HG03521 (cell line): ENCODE measurements at regions not wholly inside any gene's neighbourhood (a gene's known extent, or its start where the extent isn't known, plus 50 kb on each side); places are given as distances from the start of the nearest gene placed in this dataset.
"Not testable (repeated sequence)": the region's sequence is repeated elsewhere in the genome, so short reads cannot be mapped to it uniquely, and the experiment has no call there.

Source experiments
- ATAC-seq: cut with Tn5 transposase; IDR thresholded peaks from one replicate; pipeline ENCODE4 v1.9.1; 2021; ENCODE audit warnings: mild to moderate bottlenecking, moderate library complexity; ENCODE audit not compliant: unreplicated experiment

DNA sequence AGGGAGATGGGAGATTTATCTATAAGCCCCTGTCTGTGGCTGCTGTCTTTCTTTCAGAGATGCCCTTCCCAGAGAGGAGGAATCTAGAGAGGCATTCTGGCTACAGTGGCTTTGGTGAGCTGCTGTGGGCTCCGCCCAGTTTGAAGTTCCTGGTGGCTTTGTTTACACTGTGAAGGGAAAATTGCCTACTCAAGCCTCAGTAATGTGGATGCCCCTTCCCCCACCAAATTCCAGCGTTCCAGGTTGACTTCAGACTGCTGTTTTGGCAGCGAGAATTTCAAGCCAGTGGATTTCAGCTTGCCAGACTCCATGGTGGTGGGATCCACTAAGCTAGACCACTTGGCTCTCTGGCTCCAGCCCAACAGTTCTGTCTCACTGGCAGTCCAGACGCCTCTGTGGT, 951.6 kb downstream of the CCSER2 start:
- no peak for ATAC-seq

GRCh38 chr10:85284778-85285770, 956.7 kb downstream of the CCSER2 start:
- no peak for ATAC-seq

- ATAC-seq, result no peak
Measured at GRCh38 chr10:85293483-85293882, 965.1 kb downstream of the CCSER2 start.

- no peak for ATAC-seq
Measured at GRCh38 chr10:85311613-85312337, 983.4 kb downstream of the CCSER2 start.

DNA sequence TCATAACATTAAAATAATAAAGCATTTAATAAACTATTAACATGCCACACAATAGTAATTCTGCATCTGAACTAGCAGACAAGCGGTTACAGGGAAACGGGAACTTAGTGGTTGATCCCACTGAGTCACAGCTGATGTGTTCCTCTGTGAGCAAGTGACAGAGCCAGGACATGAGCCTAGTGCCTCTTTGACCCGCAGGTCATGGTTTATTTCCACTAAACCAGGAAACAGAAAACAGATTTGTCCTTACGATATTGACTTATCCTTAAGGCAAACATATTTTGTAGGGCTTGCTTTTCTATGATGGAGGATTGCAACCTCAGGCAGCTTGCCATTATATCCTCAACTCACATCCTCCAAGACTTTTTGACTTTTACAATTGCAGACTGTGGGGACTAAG, 987.3 kb downstream of the CCSER2 start:
- no peak for ATAC-seq

DNA sequence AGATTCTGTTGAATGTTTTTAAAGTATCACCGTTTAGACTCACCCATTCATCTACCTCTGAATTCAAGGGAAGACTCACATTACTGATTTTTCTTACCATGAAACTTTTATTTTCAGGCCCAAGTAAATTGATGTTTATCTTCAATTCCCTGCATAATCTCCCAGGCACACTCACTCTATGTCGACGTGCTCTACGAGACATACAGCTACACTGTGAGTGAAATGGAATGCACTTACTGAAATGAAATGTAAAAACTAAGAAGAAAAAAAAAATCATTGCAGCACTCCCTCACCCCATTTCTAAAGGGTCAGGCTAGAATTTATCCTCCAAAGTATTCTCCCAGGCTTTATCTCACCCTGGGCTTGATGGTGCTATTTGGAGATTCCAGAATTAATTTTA, 987.9 kb downstream of the CCSER2 start:
- no peak for ATAC-seq

- no peak for ATAC-seq
Measured at GRCh38 chr10:85317827-85318226, 989.4 kb downstream of the CCSER2 start.

DNA sequence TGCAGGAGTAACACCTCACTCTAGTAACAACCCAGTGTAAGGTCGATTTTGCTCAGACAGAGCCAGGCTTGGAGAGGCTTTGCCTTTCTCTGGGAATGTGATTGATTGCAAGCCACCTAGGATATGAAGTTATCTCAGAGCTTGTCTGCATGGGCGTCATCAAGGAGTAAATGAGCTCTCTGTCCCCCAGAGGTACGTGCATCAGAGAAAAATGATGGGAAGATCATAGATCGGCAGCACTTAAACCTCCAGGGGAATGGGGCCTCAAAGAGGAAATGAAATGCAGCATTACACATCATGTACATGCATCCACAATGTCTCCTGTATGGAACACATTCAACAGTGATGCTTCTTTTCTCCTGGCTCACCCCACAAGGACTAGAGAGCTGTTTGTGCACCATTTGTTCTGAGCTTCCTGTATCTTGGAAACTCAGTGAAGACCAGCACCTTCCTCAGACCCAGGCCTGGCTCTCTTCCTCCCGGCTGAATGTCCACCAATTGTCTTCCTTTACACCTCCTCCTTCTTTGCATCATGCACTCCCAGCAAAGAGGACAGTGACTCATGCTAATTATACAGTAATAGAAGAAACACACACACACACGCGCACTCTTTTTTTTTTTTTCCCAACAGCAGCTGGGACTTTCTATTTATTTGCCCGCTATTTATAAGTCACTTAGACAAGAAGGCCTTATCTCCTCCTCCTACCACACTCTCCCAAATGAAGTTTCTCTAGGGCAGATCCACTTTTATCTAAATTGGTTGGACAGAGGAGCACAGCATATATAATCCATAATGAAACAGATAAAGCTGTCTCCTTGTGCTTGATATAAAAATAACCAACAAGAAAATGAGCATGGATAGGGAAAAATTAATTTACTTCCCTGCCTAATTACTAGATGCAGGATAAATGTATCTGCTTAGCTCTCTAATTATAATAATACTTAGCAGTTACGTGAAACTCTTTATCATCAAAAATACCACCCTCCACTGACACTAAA, 990.7 kb downstream of the CCSER2 start:
- no peak for ATAC-seq

GRCh38 chr10:85319826-85320225, 991.4 kb downstream of the CCSER2 start:
- ATAC-seq, result no peak

- no peak for ATAC-seq
Measured at GRCh38 chr10:85333594-85333993, 1005.2 kb downstream of the CCSER2 start.

- no peak for ATAC-seq
Measured at GRCh38 chr10:85362401-85362800, 1004.2 kb downstream of the GRID1 start.

DNA sequence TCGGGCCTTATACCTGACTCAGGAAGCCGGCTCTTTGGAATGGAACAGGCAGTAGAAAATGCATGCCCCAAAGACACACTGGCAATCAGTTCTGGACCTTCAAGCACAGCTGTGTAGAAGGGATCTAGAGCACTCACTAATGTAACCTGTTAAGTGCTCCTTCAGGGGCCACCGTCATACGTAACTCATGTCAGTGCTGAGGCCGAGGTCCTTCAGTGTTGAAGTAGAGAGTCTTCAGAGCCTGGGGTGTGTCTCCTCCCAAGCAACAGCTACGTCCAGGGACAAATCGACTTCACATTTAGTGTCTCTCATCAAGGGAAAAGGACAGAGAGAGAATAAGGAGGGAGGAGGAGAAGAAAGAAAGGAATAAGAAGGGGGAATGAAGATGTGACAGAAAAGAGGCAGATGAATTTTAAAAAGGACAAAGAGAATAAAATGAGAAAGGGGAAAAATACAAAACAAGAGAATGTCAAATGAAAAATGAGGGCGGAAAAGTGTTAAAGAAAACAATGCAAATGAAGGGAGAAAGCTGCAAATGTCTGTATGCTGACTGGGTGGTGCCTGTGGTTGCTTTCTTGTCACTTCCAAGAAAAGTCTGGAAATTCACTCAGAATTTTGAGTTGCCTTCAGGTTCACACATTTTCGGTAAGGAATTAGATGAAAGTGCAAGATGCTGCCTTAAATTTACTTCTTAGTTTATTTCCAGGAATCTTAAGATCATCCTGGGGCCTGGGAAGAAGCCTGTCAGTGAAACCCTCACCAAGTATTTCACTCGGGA, 989.4 kb downstream of the GRID1 start:
- ATAC-seq, result no peak

- no peak for ATAC-seq
Measured at GRCh38 chr10:85379338-85379737, 987.3 kb downstream of the GRID1 start.

DNA sequence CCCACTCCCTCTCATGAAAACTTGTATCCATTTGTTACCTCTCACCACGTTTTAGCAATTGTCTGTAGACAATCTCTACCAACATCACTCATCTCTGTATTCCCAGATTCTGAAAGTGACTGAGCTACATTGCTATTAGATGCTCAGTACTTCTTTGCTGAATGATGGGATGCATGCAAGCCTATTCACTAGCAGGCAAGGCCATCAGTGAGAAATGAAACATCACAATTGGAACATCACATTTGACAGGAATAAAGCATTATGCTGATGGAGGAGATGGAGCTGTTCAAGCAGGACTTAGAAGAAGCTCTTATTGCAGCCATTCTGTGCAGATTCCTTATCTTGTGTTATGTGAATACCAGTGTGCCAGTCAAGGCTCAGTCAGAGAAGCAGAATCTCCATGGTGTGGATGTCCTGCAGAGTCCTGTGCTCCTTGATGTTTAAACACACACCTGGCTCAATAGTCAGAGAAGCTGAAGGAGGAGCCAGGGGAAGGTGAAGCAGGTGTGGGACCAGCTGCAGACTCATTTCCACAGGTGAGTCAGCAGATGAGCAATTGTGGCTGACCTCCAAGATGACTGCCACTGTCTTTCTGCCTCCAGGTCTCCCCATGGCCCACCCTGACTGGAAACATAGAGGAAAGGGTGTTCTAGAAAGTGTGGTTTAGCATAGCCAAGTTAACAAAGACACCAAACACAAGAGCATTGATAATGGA, 965.5 kb downstream of the GRID1 start:
- no peak for ATAC-seq

DNA sequence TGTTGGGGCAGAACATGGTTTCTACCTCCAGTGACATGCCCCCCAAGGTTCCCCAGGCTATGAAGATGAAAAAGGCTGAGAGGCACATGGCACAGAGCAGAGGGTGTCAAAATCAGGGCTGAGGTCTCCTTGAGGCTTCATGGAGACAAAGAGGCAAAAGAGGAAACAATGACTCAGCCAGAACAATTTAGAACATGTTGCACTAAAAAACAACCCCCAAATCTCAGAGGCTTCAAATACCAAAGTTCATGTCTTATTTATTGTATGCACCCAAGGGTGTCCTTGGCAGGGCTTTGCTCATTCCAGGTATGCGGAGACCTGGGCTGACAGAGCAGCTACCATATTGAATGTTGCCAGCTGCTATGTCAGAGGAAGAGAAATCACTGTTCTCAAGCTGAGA, 964.1 kb downstream of the GRID1 start:
- no peak for ATAC-seq

GRCh38 chr10:85407088-85407487, 959.5 kb downstream of the GRID1 start:
- ATAC-seq, result no peak

DNA sequence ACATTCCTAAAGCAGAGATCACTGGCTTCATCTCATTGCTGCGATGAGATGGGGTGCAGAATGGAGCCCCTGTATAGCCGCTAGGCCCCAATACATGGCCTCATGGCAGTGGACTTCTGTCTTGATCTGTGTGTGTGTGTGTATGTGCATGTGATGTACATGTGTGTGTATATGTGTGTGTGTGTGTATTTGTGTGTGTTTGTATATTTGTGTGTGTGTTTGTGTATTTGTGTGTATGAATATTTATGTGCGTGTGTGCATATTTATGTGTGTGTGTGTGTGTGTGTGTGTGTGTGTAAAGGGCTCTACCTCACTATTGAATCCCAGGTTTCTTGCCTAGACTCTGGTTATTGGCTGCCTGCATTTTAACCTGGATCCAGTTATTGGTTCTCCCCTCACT, 958.2 kb downstream of the GRID1 start:
- no peak for ATAC-seq

DNA sequence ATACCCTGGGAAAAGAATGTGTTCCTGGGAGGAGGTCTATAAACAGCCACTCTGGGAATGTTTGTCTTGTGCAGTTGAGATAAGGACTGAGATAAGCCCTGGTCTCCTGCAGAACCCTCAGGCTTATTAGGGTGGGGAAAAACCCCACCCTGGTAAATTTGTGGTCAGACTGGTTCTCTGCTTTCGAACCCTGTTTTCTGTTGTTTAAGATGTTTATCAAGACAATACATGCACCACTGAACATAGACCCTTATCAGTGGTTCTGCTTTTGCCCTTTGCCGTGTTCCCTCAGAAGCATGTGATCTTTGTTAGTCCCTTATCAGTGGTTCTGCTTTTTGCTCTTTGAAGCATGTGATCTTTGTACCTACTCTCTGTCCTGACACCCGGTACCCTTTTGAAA, 956.0 kb downstream of the GRID1 start:
- ATAC-seq, result not testable (repeated sequence)

DNA sequence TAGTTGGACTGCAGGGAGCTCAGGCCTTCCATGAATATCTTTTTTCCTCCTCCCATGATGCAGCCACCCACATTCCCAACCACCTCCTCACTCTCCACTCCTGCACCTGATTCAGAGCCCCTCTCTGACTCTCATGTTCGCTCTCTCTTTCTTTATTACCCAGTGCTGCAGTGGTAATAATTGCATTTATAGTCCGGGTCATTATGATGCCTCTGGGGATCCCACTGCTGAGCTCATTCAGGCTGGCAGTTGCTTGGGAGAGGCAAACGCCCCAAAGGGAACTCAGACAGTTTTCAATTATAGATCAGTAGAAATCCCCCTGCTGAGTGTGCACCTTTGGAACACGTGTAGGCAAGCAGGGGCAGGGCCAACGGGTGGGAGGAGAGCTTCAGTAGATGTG, 953.0 kb downstream of the GRID1 start:
- ATAC-seq, result no peak
